ENCODE measurements at regions not wholly inside any gene's neighbourhood (a gene's known extent, or its start where the extent isn't known, plus 50 kb on each side); places are given as distances from the start of the nearest gene placed in this dataset.

DNA sequence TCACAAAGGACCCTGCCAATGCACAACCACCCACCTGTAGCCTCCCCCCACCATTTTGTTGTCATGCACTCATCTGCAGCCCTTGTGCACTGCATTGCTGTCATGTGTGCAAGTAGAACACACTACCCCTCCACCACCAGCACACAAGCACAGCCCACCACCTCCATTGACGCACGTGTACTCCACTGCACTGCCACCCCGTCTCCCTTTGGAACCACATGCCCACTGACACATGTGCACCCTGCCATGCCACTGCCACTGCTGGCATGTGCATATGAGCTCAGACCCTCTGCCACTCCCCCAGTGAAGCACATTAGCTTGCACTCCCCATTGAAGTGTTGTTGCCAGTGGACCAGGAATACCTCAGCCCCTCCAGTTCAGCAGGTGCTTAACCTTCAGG lies 530.3 kb upstream of the ACO1 start:
- ATAC-seq = no peak
- H3K4me3 ChIP-seq (ENCODE audit: low read depth in 2 of 2, low read length in 2 of 2) = no peak overlapping the region
- intact Hi-C loops (cut with micrococcal nuclease; ENCODE audit: unreplicated experiment) = no loop called here
- ChIA-PET CTCF (no interaction called here), POLR2A (no interaction called here)
- H3K27ac ChIP-seq (ENCODE audit: low read length) = no peak overlapping the region
- no peaks in the 10 kb centered on the region for H3K36me3 ChIP-seq (ENCODE audit: control insufficient read depth, insufficient read depth, low read length)
- in situ Hi-C loops (cut with HindIII; ENCODE audit: low pct_unique_long_range_greater_than_20kb, low sequenced_read_pairs) = no loop called here
- no peaks in the 10 kb centered on the region for H3K27me3 ChIP-seq (ENCODE audit: control insufficient read depth, insufficient read depth, low read length)
- no peak for DNase-seq (ENCODE audit: low read depth, low spot score)
- no TSS peak for BruUV-seq (replicated peaks)
- H3K4me1 ChIP-seq (ENCODE audit: control insufficient read depth, insufficient read depth, low read length) = no peaks in the 10 kb centered on the region
- no peak for TF ChIP-seq TCF7L2 (IDR thresholded peaks at IDR 0.05; ENCODE audit: low read depth, low read length)
- TF ChIP-seq, protein P1, sequence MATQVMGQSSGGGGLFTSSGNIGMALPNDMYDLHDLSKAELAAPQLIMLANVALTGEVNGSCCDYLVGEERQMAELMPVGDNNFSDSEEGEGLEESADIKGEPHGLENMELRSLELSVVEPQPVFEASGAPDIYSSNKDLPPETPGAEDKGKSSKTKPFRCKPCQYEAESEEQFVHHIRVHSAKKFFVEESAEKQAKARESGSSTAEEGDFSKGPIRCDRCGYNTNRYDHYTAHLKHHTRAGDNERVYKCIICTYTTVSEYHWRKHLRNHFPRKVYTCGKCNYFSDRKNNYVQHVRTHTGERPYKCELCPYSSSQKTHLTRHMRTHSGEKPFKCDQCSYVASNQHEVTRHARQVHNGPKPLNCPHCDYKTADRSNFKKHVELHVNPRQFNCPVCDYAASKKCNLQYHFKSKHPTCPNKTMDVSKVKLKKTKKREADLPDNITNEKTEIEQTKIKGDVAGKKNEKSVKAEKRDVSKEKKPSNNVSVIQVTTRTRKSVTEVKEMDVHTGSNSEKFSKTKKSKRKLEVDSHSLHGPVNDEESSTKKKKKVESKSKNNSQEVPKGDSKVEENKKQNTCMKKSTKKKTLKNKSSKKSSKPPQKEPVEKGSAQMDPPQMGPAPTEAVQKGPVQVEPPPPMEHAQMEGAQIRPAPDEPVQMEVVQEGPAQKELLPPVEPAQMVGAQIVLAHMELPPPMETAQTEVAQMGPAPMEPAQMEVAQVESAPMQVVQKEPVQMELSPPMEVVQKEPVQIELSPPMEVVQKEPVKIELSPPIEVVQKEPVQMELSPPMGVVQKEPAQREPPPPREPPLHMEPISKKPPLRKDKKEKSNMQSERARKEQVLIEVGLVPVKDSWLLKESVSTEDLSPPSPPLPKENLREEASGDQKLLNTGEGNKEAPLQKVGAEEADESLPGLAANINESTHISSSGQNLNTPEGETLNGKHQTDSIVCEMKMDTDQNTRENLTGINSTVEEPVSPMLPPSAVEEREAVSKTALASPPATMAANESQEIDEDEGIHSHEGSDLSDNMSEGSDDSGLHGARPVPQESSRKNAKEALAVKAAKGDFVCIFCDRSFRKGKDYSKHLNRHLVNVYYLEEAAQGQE (IDR thresholded peaks at IDR 0.05; ENCODE audit: insufficient read depth in 1 of 2, low read depth in 2 of 2, low read length in 1 of 2) = no peak
- no peaks in the 10 kb centered on the region for H3K9me3 ChIP-seq (ENCODE audit: control insufficient read depth, insufficient read depth, low read depth, low read length)

DNA sequence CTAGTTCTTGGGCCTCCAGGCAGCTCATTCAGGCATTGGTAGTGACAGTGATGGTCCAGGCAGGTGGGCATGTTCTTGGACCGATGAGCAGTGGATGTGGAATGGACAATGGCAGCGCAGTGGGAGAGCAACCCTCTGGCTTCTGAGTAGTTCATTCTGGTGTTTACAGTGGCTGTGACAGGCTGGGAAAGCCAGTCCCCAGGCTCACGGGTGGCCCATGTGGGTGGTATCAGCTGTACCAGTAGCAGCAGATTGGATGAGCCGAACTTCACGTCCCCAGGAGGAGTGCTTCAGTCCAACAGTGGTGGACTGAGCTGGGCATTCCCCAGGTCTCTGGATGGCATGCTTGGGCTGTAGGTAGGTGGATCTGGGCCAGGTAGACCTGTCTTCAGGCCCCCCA lies 515.6 kb upstream of the ACO1 start:
- H3K36me3 ChIP-seq (ENCODE audit: control insufficient read depth, insufficient read depth, low read length) = no peaks in the 10 kb centered on the region
- no peaks in the 10 kb centered on the region for H3K4me1 ChIP-seq (ENCODE audit: control insufficient read depth, insufficient read depth, low read length)
- H3K4me3 ChIP-seq (ENCODE audit: low read depth in 2 of 2, low read length in 2 of 2) = no peak overlapping the region
- ATAC-seq (no peak), DNase-seq (ENCODE audit: low read depth, low spot score) (no peak)
- no peak overlapping the region for H3K27ac ChIP-seq (ENCODE audit: low read length)
- ChIA-PET CTCF (no interaction called here), POLR2A (no interaction called here)
- TF ChIP-seq, protein P1 (IDR thresholded peaks at IDR 0.05; ENCODE audit: insufficient read depth in 1 of 2, low read depth in 2 of 2, low read length in 1 of 2) = no peak
- TF ChIP-seq, protein P2, sequence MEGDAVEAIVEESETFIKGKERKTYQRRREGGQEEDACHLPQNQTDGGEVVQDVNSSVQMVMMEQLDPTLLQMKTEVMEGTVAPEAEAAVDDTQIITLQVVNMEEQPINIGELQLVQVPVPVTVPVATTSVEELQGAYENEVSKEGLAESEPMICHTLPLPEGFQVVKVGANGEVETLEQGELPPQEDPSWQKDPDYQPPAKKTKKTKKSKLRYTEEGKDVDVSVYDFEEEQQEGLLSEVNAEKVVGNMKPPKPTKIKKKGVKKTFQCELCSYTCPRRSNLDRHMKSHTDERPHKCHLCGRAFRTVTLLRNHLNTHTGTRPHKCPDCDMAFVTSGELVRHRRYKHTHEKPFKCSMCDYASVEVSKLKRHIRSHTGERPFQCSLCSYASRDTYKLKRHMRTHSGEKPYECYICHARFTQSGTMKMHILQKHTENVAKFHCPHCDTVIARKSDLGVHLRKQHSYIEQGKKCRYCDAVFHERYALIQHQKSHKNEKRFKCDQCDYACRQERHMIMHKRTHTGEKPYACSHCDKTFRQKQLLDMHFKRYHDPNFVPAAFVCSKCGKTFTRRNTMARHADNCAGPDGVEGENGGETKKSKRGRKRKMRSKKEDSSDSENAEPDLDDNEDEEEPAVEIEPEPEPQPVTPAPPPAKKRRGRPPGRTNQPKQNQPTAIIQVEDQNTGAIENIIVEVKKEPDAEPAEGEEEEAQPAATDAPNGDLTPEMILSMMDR (IDR thresholded peaks at IDR 0.05) = no peak
- TF ChIP-seq POLR2AphosphoS5 (IDR thresholded peaks at IDR 0.05; ENCODE audit: low read depth, low read length) = no peak
- TF ChIP-seq SIN3A (IDR thresholded peaks at IDR 0.05; ENCODE audit: borderline replicate concordance, insufficient read depth, low read depth, low read length) = no peak
- TF ChIP-seq TCF7L2 (IDR thresholded peaks at IDR 0.05; ENCODE audit: low read depth, low read length) = no peak
- intact Hi-C loops (cut with micrococcal nuclease; ENCODE audit: unreplicated experiment) = no loop called here
- H3K9me3 ChIP-seq (ENCODE audit: control insufficient read depth, insufficient read depth, low read depth, low read length) = peaks cover 6% of the 10 kb centered on the region
- in situ Hi-C loops (cut with HindIII; ENCODE audit: low pct_unique_long_range_greater_than_20kb, low sequenced_read_pairs) = no loop called here
- no peaks in the 10 kb centered on the region for H3K27me3 ChIP-seq (ENCODE audit: control insufficient read depth, insufficient read depth, low read length)
- no TSS peak for BruUV-seq (replicated peaks)
